ENCODE measurements at regions not wholly inside any gene's neighbourhood (a gene's known extent, or its start where the extent isn't known, plus 50 kb on each side); places are given as distances from the start of the nearest gene placed in this dataset.
A peak's percentile ranks its signal among the peaks of the same experiment; 100 is the strongest.

- ChIA-PET CTCF (no interaction called here), POLR2A (no interaction called here)
- no peaks in the 10 kb centered on the region for H3K9me3 ChIP-seq (ENCODE audit: low read length)
- Mint-ChIP-seq H3K36me3 (no peaks in the 10 kb centered on the region), H3K27ac (no peak overlapping the region), H3K27me3 (peaks cover 2 to 10% of the 10 kb centered on the region in 2 donors), H3K9me3 (no peaks in the 10 kb centered on the region), H3K4me3 (no peak overlapping the region), H3K4me1 (no peaks in the 10 kb centered on the region)
- H3K36me3 ChIP-seq (ENCODE audit: insufficient read depth, low read length) = no peaks in the 10 kb centered on the region
- H3K4me3 ChIP-seq (ENCODE audit: low read length) = no peak overlapping the region
- H3K27ac ChIP-seq (ENCODE audit: low read depth, low read length) = no peak overlapping the region
- H3K27me3 ChIP-seq (ENCODE audit: insufficient read depth, low read length, poor library complexity, severe bottlenecking) = no peaks in the 10 kb centered on the region
- DNase-seq = no peak
- no peaks in the 10 kb centered on the region for H3K4me1 ChIP-seq (ENCODE audit: insufficient read depth, low read length)
These were observed 146.1 kb upstream of the IQSEC1 start for GRCh38 chr3:13219077-13219901.

GRCh38 chr3:13218541-13218908, 145.3 kb upstream of the IQSEC1 start:
- Histone ChIP-seq H3K36me3 (ENCODE audit: insufficient read depth, low read length) (no peaks in the 10 kb centered on the region), H3K27ac (ENCODE audit: low read depth, low read length) (no peak overlapping the region), H3K4me1 (ENCODE audit: insufficient read depth, low read length) (no peaks in the 10 kb centered on the region), H3K4me3 (ENCODE audit: low read length) (no peak overlapping the region), H3K27me3 (ENCODE audit: insufficient read depth, low read length, poor library complexity, severe bottlenecking) (no peaks in the 10 kb centered on the region), H3K9me3 (ENCODE audit: low read length) (no peaks in the 10 kb centered on the region)
- no peaks in the 10 kb centered on the region for H3K36me3 Mint-ChIP-seq
- no peak for DNase-seq
- POLR2A ChIA-PET = no interaction called here
- no peaks in the 10 kb centered on the region for H3K9me3 Mint-ChIP-seq
- H3K4me3 Mint-ChIP-seq = no peak overlapping the region
- CTCF ChIA-PET = no interaction called here
- peaks cover 2 to 12% of the 10 kb centered on the region in 2 donors for H3K27me3 Mint-ChIP-seq
- H3K4me1 Mint-ChIP-seq = no peaks in the 10 kb centered on the region
- no peak overlapping the region for H3K27ac Mint-ChIP-seq

- Histone ChIP-seq H3K36me3 (ENCODE audit: insufficient read depth, low read length) (no peaks in the 10 kb centered on the region), H3K27me3 (ENCODE audit: insufficient read depth, low read length, poor library complexity, severe bottlenecking) (no peaks in the 10 kb centered on the region), H3K4me3 (ENCODE audit: low read length) (no peak overlapping the region), H3K9me3 (ENCODE audit: low read length) (no peaks in the 10 kb centered on the region), H3K27ac (ENCODE audit: low read depth, low read length) (no peak overlapping the region), H3K4me1 (ENCODE audit: insufficient read depth, low read length) (no peaks in the 10 kb centered on the region)
- no peaks in the 10 kb centered on the region for H3K9me3 Mint-ChIP-seq
- H3K36me3 Mint-ChIP-seq = no peaks in the 10 kb centered on the region
- DNase-seq = peak in 1 of 5 donors; percentile 21
- no peak overlapping the region for H3K4me3 Mint-ChIP-seq
- CTCF ChIA-PET = no interaction called here
- POLR2A ChIA-PET = no interaction called here
- H3K27ac Mint-ChIP-seq = peak overlapping the region in 1 of 8 donors; percentile 55
- peaks cover 5 to 9% of the 10 kb centered on the region in 2 donors for H3K27me3 Mint-ChIP-seq
- H3K4me1 Mint-ChIP-seq = no peaks in the 10 kb centered on the region
These were observed 144.7 kb upstream of the IQSEC1 start for GRCh38 chr3:13217736-13218540.

- Mint-ChIP-seq H3K9me3 (no peaks in the 10 kb centered on the region), H3K27ac (no peak overlapping the region), H3K36me3 (no peaks in the 10 kb centered on the region), H3K4me3 (no peak overlapping the region), H3K4me1 (no peaks in the 10 kb centered on the region), H3K27me3 (peaks cover 5 to 13% of the 10 kb centered on the region in 2 donors)
- ChIA-PET POLR2A (no interaction called here), CTCF (no interaction called here)
- Histone ChIP-seq H3K4me3 (ENCODE audit: low read length) (no peak overlapping the region), H3K4me1 (ENCODE audit: insufficient read depth, low read length) (no peaks in the 10 kb centered on the region), H3K36me3 (ENCODE audit: insufficient read depth, low read length) (no peaks in the 10 kb centered on the region), H3K9me3 (ENCODE audit: low read length) (no peaks in the 10 kb centered on the region), H3K27ac (ENCODE audit: low read depth, low read length) (no peak overlapping the region), H3K27me3 (ENCODE audit: insufficient read depth, low read length, poor library complexity, severe bottlenecking) (no peaks in the 10 kb centered on the region)
- no peak for DNase-seq
These were observed 144.0 kb upstream of the IQSEC1 start for GRCh38 chr3:13217253-13217652.

- H3K9me3 Mint-ChIP-seq = no peaks in the 10 kb centered on the region
- H3K4me1 Mint-ChIP-seq = no peaks in the 10 kb centered on the region
- Histone ChIP-seq H3K36me3 (ENCODE audit: insufficient read depth, low read length) (no peaks in the 10 kb centered on the region), H3K4me3 (ENCODE audit: low read length) (no peak overlapping the region), H3K9me3 (ENCODE audit: low read length) (no peaks in the 10 kb centered on the region), H3K27ac (ENCODE audit: low read depth, low read length) (no peak overlapping the region), H3K4me1 (ENCODE audit: insufficient read depth, low read length) (no peaks in the 10 kb centered on the region), H3K27me3 (ENCODE audit: insufficient read depth, low read length, poor library complexity, severe bottlenecking) (no peaks in the 10 kb centered on the region)
- POLR2A ChIA-PET = no interaction called here
- peaks cover 9 to 22% of the 10 kb centered on the region in 2 donors for H3K27me3 Mint-ChIP-seq
- no peaks in the 10 kb centered on the region for H3K36me3 Mint-ChIP-seq
- H3K4me3 Mint-ChIP-seq = no peak overlapping the region
- CTCF ChIA-PET = interaction anchor here (0.8 kb wide), 1 partner anchor 15 kb away, joined by 3 read pairs; no protein-coding TSS in a partner anchor
- DNase-seq = no peak
- peak overlapping the region in 1 of 8 donors; percentile 81 for H3K27ac Mint-ChIP-seq
These were observed 142.8 kb upstream of the IQSEC1 start for GRCh38 chr3:13215940-13216546.

GRCh38 chr3:13214847-13215472, 141.7 kb upstream of the IQSEC1 start:
- H3K9me3 ChIP-seq (ENCODE audit: low read length) = no peaks in the 10 kb centered on the region
- POLR2A ChIA-PET = no interaction called here
- no peak overlapping the region for H3K4me3 Mint-ChIP-seq
- no peak overlapping the region for H3K27ac Mint-ChIP-seq
- no peaks in the 10 kb centered on the region for H3K27me3 ChIP-seq (ENCODE audit: insufficient read depth, low read length, poor library complexity, severe bottlenecking)
- H3K27ac ChIP-seq (ENCODE audit: low read depth, low read length) = no peak overlapping the region
- no peaks in the 10 kb centered on the region for H3K4me1 Mint-ChIP-seq
- H3K4me3 ChIP-seq (ENCODE audit: low read length) = no peak overlapping the region
- no peak for DNase-seq
- no peaks in the 10 kb centered on the region for H3K36me3 Mint-ChIP-seq
- H3K4me1 ChIP-seq (ENCODE audit: insufficient read depth, low read length) = no peaks in the 10 kb centered on the region
- no peaks in the 10 kb centered on the region for H3K9me3 Mint-ChIP-seq
- CTCF ChIA-PET = no interaction called here
- no peaks in the 10 kb centered on the region for H3K36me3 ChIP-seq (ENCODE audit: insufficient read depth, low read length)
- H3K27me3 Mint-ChIP-seq = peaks cover 9 to 27% of the 10 kb centered on the region in 2 donors

GRCh38 chr3:13213911-13214846, 140.9 kb upstream of the IQSEC1 start:
- H3K27me3 Mint-ChIP-seq = peaks cover 13 to 31% of the 10 kb centered on the region in 2 donors
- no peaks in the 10 kb centered on the region for H3K36me3 Mint-ChIP-seq
- H3K4me3 ChIP-seq (ENCODE audit: low read length) = no peak overlapping the region
- H3K4me1 Mint-ChIP-seq = no peaks in the 10 kb centered on the region
- ChIA-PET POLR2A (no interaction called here), CTCF (no interaction called here)
- no peaks in the 10 kb centered on the region for H3K36me3 ChIP-seq (ENCODE audit: insufficient read depth, low read length)
- H3K27ac ChIP-seq (ENCODE audit: low read depth, low read length) = no peak overlapping the region
- H3K27me3 ChIP-seq (ENCODE audit: insufficient read depth, low read length, poor library complexity, severe bottlenecking) = no peaks in the 10 kb centered on the region
- no peaks in the 10 kb centered on the region for H3K4me1 ChIP-seq (ENCODE audit: insufficient read depth, low read length)
- H3K9me3 Mint-ChIP-seq = no peaks in the 10 kb centered on the region
- no peaks in the 10 kb centered on the region for H3K9me3 ChIP-seq (ENCODE audit: low read length)
- peak in 1 of 5 donors; percentile 37 for DNase-seq
- H3K4me3 Mint-ChIP-seq = no peak overlapping the region
- H3K27ac Mint-ChIP-seq = no peak overlapping the region

Data from CD8-positive, alpha-beta memory T cell (primary cell).